DMS53 (cell line): ENCODE measurements at regions not wholly inside any gene's neighbourhood (a gene's known extent, or its start where the extent isn't known, plus 50 kb on each side); places are given as distances from the start of the nearest gene placed in this dataset.

ENCODE experiments used
- DNase-seq: peaks from one replicate; lab custom pipeline; 2025; lab: John Stamatoyannopoulos, UW

GRCh38 chr2:146496248-146496647 lies 1348.6 kb upstream of the ACVR2A start:
- DNase-seq: no peak

- no peak for DNase-seq
Observed at GRCh38 chr2:146489386-146489785, 1355.4 kb upstream of the ACVR2A start.

- DNase-seq: no peak
Observed at GRCh38 chr2:146481629-146482028, 1363.2 kb upstream of the ACVR2A start.

- no peak for DNase-seq
Observed at GRCh38 chr2:146477383-146477782, 1367.4 kb upstream of the ACVR2A start.

- DNase-seq: no peak
Observed at GRCh38 chr2:146468578-146468977, 1376.3 kb upstream of the ACVR2A start.

GRCh38 chr2:146467425-146467824 lies 1377.4 kb upstream of the ACVR2A start:
- no peak for DNase-seq

- no peak for DNase-seq
Observed at GRCh38 chr2:146465460-146465859, 1379.4 kb upstream of the ACVR2A start.

- DNase-seq: no peak
Observed at GRCh38 chr2:146461068-146461467, 1383.8 kb upstream of the ACVR2A start.

- DNase-seq: no peak
Observed at GRCh38 chr2:146458585-146458984, 1386.2 kb upstream of the ACVR2A start.

GRCh38 chr2:146457221-146457620 lies 1387.6 kb upstream of the ACVR2A start:
- no peak for DNase-seq

- DNase-seq: no peak
Observed at GRCh38 chr2:146455325-146455724, 1389.5 kb upstream of the ACVR2A start.

- no peak for DNase-seq
Observed at GRCh38 chr2:146451972-146452371, 1392.9 kb upstream of the ACVR2A start.

- DNase-seq: no peak
Observed at GRCh38 chr2:146450131-146450530, 1394.7 kb upstream of the ACVR2A start.

GRCh38 chr2:146444987-146445386 lies 1399.8 kb upstream of the ACVR2A start:
- no peak for DNase-seq

GRCh38 chr2:146444085-146444484 lies 1400.7 kb upstream of the ACVR2A start:
- no peak for DNase-seq

GRCh38 chr2:146438246-146438645 lies 1406.6 kb upstream of the ACVR2A start:
- DNase-seq: no peak

GRCh38 chr2:146437712-146438111 lies 1407.1 kb upstream of the ACVR2A start:
- no peak for DNase-seq

- DNase-seq: no peak
Observed at GRCh38 chr2:146433116-146433875, 1411.5 kb upstream of the ACVR2A start.

- no peak for DNase-seq
Observed at GRCh38 chr2:146429366-146429765, 1415.5 kb upstream of the ACVR2A start.

- no peak for DNase-seq
Observed at GRCh38 chr2:146417942-146418341, 1426.9 kb upstream of the ACVR2A start.

- DNase-seq: peak; percentile 30
Observed at GRCh38 chr2:146415291-146415690, 1429.5 kb upstream of the ACVR2A start.

GRCh38 chr2:146414456-146414855 lies 1430.4 kb upstream of the ACVR2A start:
- peak; percentile 5 for DNase-seq

GRCh38 chr2:146413086-146413610 lies 1431.7 kb upstream of the ACVR2A start:
- DNase-seq: no peak

GRCh38 chr2:146412625-146413024 lies 1432.2 kb upstream of the ACVR2A start:
- peak; percentile 0 for DNase-seq
